K562 (cell line): ENCODE measurements at regions not wholly inside any gene's neighbourhood (a gene's known extent, or its start where the extent isn't known, plus 50 kb on each side); places are given as distances from the start of the nearest gene placed in this dataset.
A peak's percentile ranks its signal among the peaks of the same experiment; 100 is the strongest.
"Not testable (repeated sequence)": the region's sequence is repeated elsewhere in the genome, so short reads cannot be mapped to it uniquely, and the experiment has no call there.

Source experiments
- ATAC-seq: fragments of 200-7000 bp; cut with Tn5 transposase; 3 replicates; pipeline ENCODE4 v1.9.1; 2020; ENCODE audit warnings: moderate library complexity
- BruUV-seq: library from RNA; stranded (reverse); fragments of 400-500 nt; replicated peaks from 2 replicates; lab custom pipeline; 2021; lab: Mats Ljungman, UMichigan
- CTCF ChIA-PET: fragments of 300-600 bp; formaldehyde crosslinking; extraction: SDS; loops from one replicate; lab custom pipeline; 2021; ENCODE audit warnings: low intra/inter-chr PET ratio; lab: Yijun Ruan, JAX
- POLR2A ChIA-PET: fragments of 300-600, 350-650 bp; sonication (Branson Sonifier 250); formaldehyde crosslinking; extraction: SDS; loops from one replicate; lab custom pipeline; 2021; ENCODE audit warnings: antibody characterized with exemption, inconsistent platforms; lab: Yijun Ruan, JAX
- DNase-seq, 4 experiments: peaks; one replicate each; pipeline versions ENCODE4 v3.0.0 to v3.0.0-alpha.2; 2011 to 2018; ENCODE audit warnings: low spot score in 3 of 4, mixed read lengths in 3 of 4; ENCODE audit errors: extremely low read depth in 1 of 4
- FAIRE-seq: peaks from 2 replicates; lab custom pipeline; 2011; peaks lifted over from hg19 to GRCh38; lab: Jason Lieb, UNC
- H2AFZ ChIP-seq: 2 replicates; pipeline ENCODE4 v1.6.0; 2011; ENCODE audit warnings: low read depth, low read length, control low read depth, inconsistent platforms
- H3K27ac ChIP-seq: fragments of 200-600 bp; 3 replicates; pipeline ENCODE4 v1.8.0; 2011; ENCODE audit warnings: low read depth, mild to moderate bottlenecking, control low read depth, inconsistent platforms, low read length, moderate library complexity, mixed read lengths; ENCODE audit errors: extremely low read depth
- H3K27me3 ChIP-seq, 2 experiments: fragments of 300-600 bp in 1 of 2; 2 replicates in 1 of 2; 3 replicates in 1 of 2; pipeline versions ENCODE4 v1.6.0 to v1.8.0; 2011; ENCODE audit warnings: inconsistent platforms in 2 of 2, low read length in 2 of 2, mild to moderate bottlenecking in 1 of 2, mixed read lengths in 1 of 2, moderate library complexity in 1 of 2; ENCODE audit not compliant: control insufficient read depth in 2 of 2, insufficient read depth in 2 of 2
- H3K36me3 ChIP-seq: fragments of 300-600 bp; 3 replicates; pipeline ENCODE4 v1.8.0; 2011; ENCODE audit warnings: mild to moderate bottlenecking, low read length, inconsistent platforms; ENCODE audit not compliant: control insufficient read depth, insufficient read depth
- H3K4me1 ChIP-seq, 2 experiments: fragments of 200-600 bp in 1 of 2; replicated peaks in 1 of 2; 2 replicates in 1 of 2; 3 replicates in 1 of 2; pipeline versions ENCODE4 v1.5.1 to v1.8.0; 2011; ENCODE audit warnings: inconsistent platforms in 2 of 2, low read length in 2 of 2, mild to moderate bottlenecking in 1 of 2, mixed read lengths in 1 of 2, moderate library complexity in 1 of 2; ENCODE audit not compliant: control insufficient read depth in 2 of 2, insufficient read depth in 2 of 2
- H3K4me2 ChIP-seq: 2 replicates; pipeline ENCODE4 v1.6.1; 2011; ENCODE audit warnings: low read length, control low read depth, inconsistent platforms, mixed read lengths; ENCODE audit not compliant: insufficient read depth
- H3K4me3 ChIP-seq: fragments of 200-600 bp; sonication (generic), shearing (Covaris generic); 2 replicates; pipeline ENCODE4 v1.5.1; 2016; ENCODE audit warnings: control low read depth, inconsistent platforms
- H3K79me2 ChIP-seq: fragments of 200-600 bp; 3 replicates; pipeline ENCODE4 v1.8.0; 2011; ENCODE audit warnings: low read length, inconsistent platforms; ENCODE audit not compliant: control insufficient read depth, insufficient read depth
- H3K9ac ChIP-seq, 2 experiments: 2 replicates each; pipeline versions ENCODE4 v1.6.0 to v1.6.1; 2011; ENCODE audit warnings: low read depth in 2 of 2, low read length in 2 of 2, control low read depth in 1 of 2, inconsistent platforms in 1 of 2, mild to moderate bottlenecking in 1 of 2, mixed read lengths in 1 of 2; ENCODE audit not compliant: insufficient read depth in 1 of 2
- H3K9me1 ChIP-seq: one replicate; pipeline ENCODE4 v1.6.0; 2011; ENCODE audit warnings: inconsistent platforms, mild to moderate bottlenecking, low read length, moderate library complexity; ENCODE audit not compliant: control insufficient read depth, insufficient read depth
- H3K9me3 ChIP-seq: replicated peaks from 2 replicates; pipeline ENCODE4 v1.5.1; 2011; ENCODE audit warnings: low read depth, low read length, inconsistent platforms; ENCODE audit not compliant: control insufficient read depth, insufficient read depth
- H4K20me1 ChIP-seq: replicated peaks from 2 replicates; pipeline ENCODE4 v1.6.1; 2011; ENCODE audit warnings: low read length, inconsistent platforms, mixed read lengths; ENCODE audit not compliant: control insufficient read depth, insufficient read depth
- HDAC1 ChIP-seq, 2 experiments: fragments of 450-650 bp; IDR thresholded peaks; 2 replicates each; pipeline ENCODE4 v1.6.1; 2016 to 2017; ENCODE audit warnings: inconsistent platforms in 1 of 2, mild to moderate bottlenecking in 1 of 2, moderate library complexity in 1 of 2
- NR2C1 ChIP-seq, 2 experiments: fragments of 450-650 bp; IDR thresholded peaks; 2 replicates each; pipeline ENCODE4 v1.6.1; 2017; ENCODE audit warnings: mild to moderate bottlenecking in 2 of 2, antibody characterized with exemption in 1 of 2, inconsistent platforms in 1 of 2, missing compliant biosample characterization in 1 of 2, missing genetic modification characterization in 1 of 2
- ZNF217 ChIP-seq: sonication (generic); formaldehyde crosslinking; IDR thresholded peaks from 2 replicates; pipeline ENCODE4 v1.8.0; 2022; ENCODE audit warnings: mild to moderate bottlenecking, missing genetic modification reagents
- ZNF431 ChIP-seq: sonication (generic); formaldehyde crosslinking; IDR thresholded peaks from 2 replicates; pipeline ENCODE4 v1.8.0; 2022; ENCODE audit warnings: mild to moderate bottlenecking, missing genetic modification reagents
- ZNF57 ChIP-seq: fragments of 450-650 bp; formaldehyde crosslinking; IDR thresholded peaks from 2 replicates; pipeline ENCODE4 v1.4.0; 2020; ENCODE audit warnings: mild to moderate bottlenecking, moderate library complexity
- WGBS: fragments of 100-300 bp; shearing (Covaris generic); methylation state at CpG from one replicate; pipeline ENCODE4 v1.1.6; 2016; ENCODE audit warnings: low coverage, mixed read lengths; ENCODE audit not compliant: insufficient coverage; ENCODE audit errors: missing lambda C conversion rate; 5-methylcytosine and 5-hydroxymethylcytosine counted together
- in situ Hi-C: fragments of 300-500 bp; cut with MboI; formaldehyde crosslinking; loops from 4 replicates; pipeline ENCODE4 v1.15.0; 2018; ENCODE audit warnings: inconsistent platforms, mixed read lengths
- intact Hi-C: fragments of 100-400 bp; cut with micrococcal nuclease; formaldehyde crosslinking; loops from 2 replicates; pipeline ENCODE4 v1.14.2; 2022

DNA sequence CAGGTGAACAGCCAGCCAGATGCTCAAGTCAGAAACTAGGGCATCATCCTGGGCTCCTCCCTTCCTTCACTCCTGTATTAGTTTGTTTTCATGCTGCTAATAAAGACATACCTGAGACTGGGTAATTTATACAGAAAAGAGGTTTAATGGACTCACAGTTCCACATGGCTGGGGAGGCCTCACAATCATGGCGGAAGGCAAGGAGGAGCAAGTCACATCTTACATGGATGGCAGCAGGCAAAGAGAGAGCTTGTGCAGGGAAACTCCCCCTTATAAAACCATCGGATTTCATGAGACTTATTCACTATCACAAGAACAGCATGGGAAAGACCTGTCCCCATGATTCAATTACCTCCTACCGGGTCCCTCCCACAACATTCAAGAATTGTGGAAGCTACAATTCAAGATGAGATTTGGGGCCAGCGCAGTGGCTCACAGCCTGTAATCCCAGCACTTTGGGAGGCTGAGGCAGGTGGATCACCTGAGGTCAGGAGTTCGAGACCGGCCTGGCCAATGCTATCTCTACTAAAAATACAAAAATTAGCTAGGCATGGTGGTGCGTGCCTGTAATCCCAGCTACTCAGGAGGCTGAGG, 78.0 kb downstream of the CHRD start:
- H3K4me1 ChIP-seq, ATAC-seq, H3K27ac ChIP-seq, H2AFZ ChIP-seq, FAIRE-seq, POLR2A ChIA-PET, DNase-seq, in situ Hi-C loops, CTCF ChIA-PET, H3K9me3 ChIP-seq, H3K4me2 ChIP-seq, H3K9me1 ChIP-seq, H3K36me3 ChIP-seq, H3K79me2 ChIP-seq, H3K9ac ChIP-seq, H4K20me1 ChIP-seq, intact Hi-C loops, BruUV-seq, H3K4me3 ChIP-seq: not testable (repeated sequence)
- TF ChIP-seq ZNF431 (CRISPR knock-in tag): peak; percentile 92
- peaks cover 12 to 19% of the 10 kb centered on the region in 2 experiments; a peak in 4 of 5 replicates for H3K27me3 ChIP-seq
- 1% methylated on average over 6 of the region's 7 CpGs for WGBS

DNA sequence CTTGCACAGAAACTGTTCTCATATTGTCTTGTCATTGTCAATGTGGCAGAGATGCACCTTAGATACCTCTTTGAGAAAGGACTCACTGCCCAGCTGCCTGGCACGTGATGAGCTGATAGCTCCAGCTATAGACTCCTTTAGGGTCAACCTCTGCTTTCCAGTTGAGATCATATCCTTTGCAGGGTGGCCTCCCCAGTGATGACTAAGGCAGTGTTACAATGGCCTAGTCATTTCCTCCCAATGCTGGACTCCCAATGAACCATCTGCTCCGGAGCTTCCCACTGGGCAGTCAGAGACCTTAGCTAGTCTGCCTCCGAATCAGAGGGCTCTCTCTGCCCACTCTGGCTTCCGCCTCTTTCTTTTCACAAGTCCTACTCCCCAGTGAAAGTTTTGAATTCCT, 79.5 kb downstream of the CHRD start:
- no peak overlapping the region for H2AFZ ChIP-seq
- no peaks in the 10 kb centered on the region for H3K36me3 ChIP-seq
- BruUV-seq: no TSS peak
- ChIA-PET CTCF (interaction anchor here (0.5 kb wide), 1 partner anchor 313 kb away, joined by 4 read pairs; no protein-coding TSS in a partner anchor), POLR2A (no interaction called here)
- no peaks in the 10 kb centered on the region for H3K4me1 ChIP-seq
- DNase-seq: no peak
- intact Hi-C loops: no loop called here
- H3K9ac ChIP-seq: no peak overlapping the region
- H3K9me3 ChIP-seq: no peaks in the 10 kb centered on the region
- no peak overlapping the region for H3K4me3 ChIP-seq
- peaks cover 11 to 22% of the 10 kb centered on the region in 2 experiments; a peak in 4 of 5 replicates for H3K27me3 ChIP-seq
- H3K9me1 ChIP-seq: no peaks in the 10 kb centered on the region
- no peak for FAIRE-seq
- in situ Hi-C loops: no loop called here
- TF ChIP-seq HDAC1 (IDR thresholded peaks at IDR 0.05) (no peak), ZNF57 (CRISPR knock-in tag) (no peak), NR2C1 (IDR thresholded peaks at IDR 0.05) (no peak), NR2C1 (tag; IDR thresholded peaks at IDR 0.05) (no peak), ZNF217 (no peak)
- no peak overlapping the region for H3K4me2 ChIP-seq
- ATAC-seq: no peak
- no peaks in the 10 kb centered on the region for H3K79me2 ChIP-seq
- no peak overlapping the region for H3K27ac ChIP-seq
- WGBS: 4% methylated on average over 4 of the region's 4 CpGs
- H4K20me1 ChIP-seq: no peaks in the 10 kb centered on the region
